ENCODE measurements at regions not wholly inside any gene's neighbourhood (a gene's known extent, or its start where the extent isn't known, plus 50 kb on each side); places are given as distances from the start of the nearest gene placed in this dataset.
"Not testable (repeated sequence)": the region's sequence is repeated elsewhere in the genome, so short reads cannot be mapped to it uniquely, and the experiment has no call there.

- no peak overlapping the region for H3K4me3 Mint-ChIP-seq
- H3K36me3 Mint-ChIP-seq (ENCODE audit: low read depth): no peaks in the 10 kb centered on the region
- intact Hi-C loops (cut with micrococcal nuclease): no loop called here
- no peak overlapping the region for H3K27ac Mint-ChIP-seq
- H3K4me1 Mint-ChIP-seq (ENCODE audit: low read depth): no peaks in the 10 kb centered on the region
- H3K27me3 Mint-ChIP-seq (ENCODE audit: insufficient read depth): no peaks in the 10 kb centered on the region
- no peaks in the 10 kb centered on the region for H3K9me3 Mint-ChIP-seq
- no peak for DNase-seq (ENCODE audit: low spot score)
Observed at GRCh38 chr4:173652283-173652931, 122.4 kb upstream of the HAND2 start.

GRCh38 chr4:173651651-173652282 is 121.7 kb upstream of the HAND2 start:
- H3K9me3 Mint-ChIP-seq: no peaks in the 10 kb centered on the region
- intact Hi-C loops (cut with micrococcal nuclease): no loop called here
- H3K4me1 Mint-ChIP-seq (ENCODE audit: low read depth): no peaks in the 10 kb centered on the region
- H3K4me3 Mint-ChIP-seq: no peak overlapping the region
- no peak for DNase-seq (ENCODE audit: low spot score)
- no peak overlapping the region for H3K27ac Mint-ChIP-seq
- H3K27me3 Mint-ChIP-seq (ENCODE audit: insufficient read depth): no peaks in the 10 kb centered on the region
- no peaks in the 10 kb centered on the region for H3K36me3 Mint-ChIP-seq (ENCODE audit: low read depth)

GRCh38 chr4:173647902-173648301 is 117.9 kb upstream of the HAND2 start:
- no peaks in the 10 kb centered on the region for H3K4me1 Mint-ChIP-seq (ENCODE audit: low read depth)
- DNase-seq (ENCODE audit: low spot score): no peak
- intact Hi-C loops (cut with micrococcal nuclease): no loop called here
- H3K4me3 Mint-ChIP-seq: no peak overlapping the region
- H3K9me3 Mint-ChIP-seq: no peaks in the 10 kb centered on the region
- no peaks in the 10 kb centered on the region for H3K36me3 Mint-ChIP-seq (ENCODE audit: low read depth)
- no peaks in the 10 kb centered on the region for H3K27me3 Mint-ChIP-seq (ENCODE audit: insufficient read depth)
- H3K27ac Mint-ChIP-seq: no peak overlapping the region

DNA sequence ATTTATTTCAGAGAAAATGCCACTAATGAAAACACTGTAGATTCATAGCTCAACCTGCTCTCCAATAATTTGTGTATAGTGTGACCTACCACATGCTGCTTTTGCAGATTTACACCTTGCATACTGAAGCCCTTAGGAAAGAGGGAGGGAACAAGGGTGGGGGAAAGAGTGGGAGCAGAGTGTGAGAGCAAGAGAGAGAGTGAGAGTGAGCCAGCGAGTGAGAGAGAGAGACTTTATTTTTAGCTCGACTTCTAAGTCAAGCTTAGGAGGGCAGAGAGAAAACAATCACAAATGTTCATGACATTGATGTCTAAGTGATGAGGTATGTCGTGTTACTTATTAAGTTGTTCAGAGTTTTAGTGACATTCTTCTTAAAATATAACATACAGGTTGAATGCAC is 112.5 kb upstream of the HAND2 start:
- Mint-ChIP-seq H3K9me3 (peaks cover 10% of the 10 kb centered on the region), H3K36me3 (ENCODE audit: low read depth) (no peaks in the 10 kb centered on the region), H3K27ac (no peak overlapping the region), H3K27me3 (ENCODE audit: insufficient read depth) (no peaks in the 10 kb centered on the region), H3K4me1 (ENCODE audit: low read depth) (no peaks in the 10 kb centered on the region), H3K4me3 (no peak overlapping the region)
- no peak for DNase-seq (ENCODE audit: low spot score)
- intact Hi-C loops (cut with micrococcal nuclease): no loop called here

GRCh38 chr4:173635395-173635794 is 105.4 kb upstream of the HAND2 start:
- H3K36me3 Mint-ChIP-seq (ENCODE audit: low read depth): no peaks in the 10 kb centered on the region
- no peaks in the 10 kb centered on the region for H3K27me3 Mint-ChIP-seq (ENCODE audit: insufficient read depth)
- no peak overlapping the region for H3K4me3 Mint-ChIP-seq
- peaks cover 12% of the 10 kb centered on the region for H3K9me3 Mint-ChIP-seq
- DNase-seq (ENCODE audit: low spot score): no peak
- H3K4me1 Mint-ChIP-seq (ENCODE audit: low read depth): no peaks in the 10 kb centered on the region
- H3K27ac Mint-ChIP-seq: no peak overlapping the region
- intact Hi-C loops (cut with micrococcal nuclease): no loop called here

- no peak overlapping the region for H3K27ac Mint-ChIP-seq
- no peak overlapping the region for H3K4me3 Mint-ChIP-seq
- H3K4me1 Mint-ChIP-seq (ENCODE audit: low read depth): no peaks in the 10 kb centered on the region
- intact Hi-C loops (cut with micrococcal nuclease): no loop called here
- no peak for DNase-seq (ENCODE audit: low spot score)
- no peaks in the 10 kb centered on the region for H3K36me3 Mint-ChIP-seq (ENCODE audit: low read depth)
- no peaks in the 10 kb centered on the region for H3K27me3 Mint-ChIP-seq (ENCODE audit: insufficient read depth)
- peaks cover 34% of the 10 kb centered on the region for H3K9me3 Mint-ChIP-seq
Observed at GRCh38 chr4:173626277-173626676, 96.2 kb upstream of the HAND2 start.

- H3K27ac Mint-ChIP-seq; DNase-seq (ENCODE audit: low spot score); H3K4me3 Mint-ChIP-seq; H3K36me3 Mint-ChIP-seq (ENCODE audit: low read depth); H3K4me1 Mint-ChIP-seq (ENCODE audit: low read depth); intact Hi-C loops (cut with micrococcal nuclease); H3K27me3 Mint-ChIP-seq (ENCODE audit: insufficient read depth): not testable (repeated sequence)
- peaks cover 26% of the 10 kb centered on the region for H3K9me3 Mint-ChIP-seq
Observed at GRCh38 chr4:173618648-173619047, 88.6 kb upstream of the HAND2 start.

GRCh38 chr4:173609158-173609557 is 79.1 kb upstream of the HAND2 start:
- DNase-seq (ENCODE audit: low spot score): no peak
- H3K27me3 Mint-ChIP-seq (ENCODE audit: insufficient read depth): no peaks in the 10 kb centered on the region
- intact Hi-C loops (cut with micrococcal nuclease): no loop called here
- no peak overlapping the region for H3K4me3 Mint-ChIP-seq
- H3K27ac Mint-ChIP-seq: no peak overlapping the region
- H3K9me3 Mint-ChIP-seq: peaks cover 3% of the 10 kb centered on the region
- no peaks in the 10 kb centered on the region for H3K36me3 Mint-ChIP-seq (ENCODE audit: low read depth)
- no peaks in the 10 kb centered on the region for H3K4me1 Mint-ChIP-seq (ENCODE audit: low read depth)

DNA sequence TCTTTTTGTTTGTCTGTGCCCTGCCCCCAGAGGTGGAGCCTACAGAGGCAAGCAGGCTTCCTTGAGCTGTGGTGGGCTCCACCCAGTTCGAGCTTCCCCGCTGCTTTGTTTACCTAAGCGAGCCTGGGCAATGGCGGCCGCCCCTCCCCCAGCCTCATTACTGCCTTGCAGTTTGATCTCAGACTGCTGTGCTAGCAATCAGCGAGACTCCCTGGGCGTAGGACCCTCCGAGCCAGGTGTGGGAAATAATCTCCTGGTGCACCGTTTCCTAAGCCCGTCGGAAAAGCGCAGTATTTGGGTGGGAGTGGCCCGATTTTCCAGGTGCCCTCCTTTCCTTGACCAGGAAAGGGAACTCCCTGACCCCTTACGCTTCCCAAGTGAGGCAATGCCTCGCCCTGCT is 78.6 kb upstream of the HAND2 start:
- H3K9me3 Mint-ChIP-seq; H3K4me3 Mint-ChIP-seq; intact Hi-C loops (cut with micrococcal nuclease); DNase-seq (ENCODE audit: low spot score); H3K4me1 Mint-ChIP-seq (ENCODE audit: low read depth); H3K27ac Mint-ChIP-seq; H3K27me3 Mint-ChIP-seq (ENCODE audit: insufficient read depth); H3K36me3 Mint-ChIP-seq (ENCODE audit: low read depth): not testable (repeated sequence)

- intact Hi-C loops (cut with micrococcal nuclease): no loop called here
Observed at GRCh38 chr4:173591760-173592159, 61.7 kb upstream of the HAND2 start.

GRCh38 chr4:173590697-173591096 is 60.7 kb upstream of the HAND2 start:
- H3K27ac Mint-ChIP-seq: no peak overlapping the region
- intact Hi-C loops (cut with micrococcal nuclease): no loop called here
- H3K36me3 Mint-ChIP-seq (ENCODE audit: low read depth): no peaks in the 10 kb centered on the region
- no peak for DNase-seq (ENCODE audit: low spot score)
- H3K4me3 Mint-ChIP-seq: no peak overlapping the region
- peaks cover 3% of the 10 kb centered on the region for H3K27me3 Mint-ChIP-seq (ENCODE audit: insufficient read depth)
- H3K4me1 Mint-ChIP-seq (ENCODE audit: low read depth): no peaks in the 10 kb centered on the region
- H3K9me3 Mint-ChIP-seq: no peaks in the 10 kb centered on the region

More at GRCh38 chr4:173591760-173592159, 61.7 kb upstream of the HAND2 start:
- no peak overlapping the region for H3K27ac Mint-ChIP-seq
- no peaks in the 10 kb centered on the region for H3K4me1 Mint-ChIP-seq (ENCODE audit: low read depth)
- no peak for DNase-seq (ENCODE audit: low spot score)
- H3K4me3 Mint-ChIP-seq: no peak overlapping the region
- no peaks in the 10 kb centered on the region for H3K27me3 Mint-ChIP-seq (ENCODE audit: insufficient read depth)
- no peaks in the 10 kb centered on the region for H3K9me3 Mint-ChIP-seq
- no peaks in the 10 kb centered on the region for H3K36me3 Mint-ChIP-seq (ENCODE audit: low read depth)

DNA sequence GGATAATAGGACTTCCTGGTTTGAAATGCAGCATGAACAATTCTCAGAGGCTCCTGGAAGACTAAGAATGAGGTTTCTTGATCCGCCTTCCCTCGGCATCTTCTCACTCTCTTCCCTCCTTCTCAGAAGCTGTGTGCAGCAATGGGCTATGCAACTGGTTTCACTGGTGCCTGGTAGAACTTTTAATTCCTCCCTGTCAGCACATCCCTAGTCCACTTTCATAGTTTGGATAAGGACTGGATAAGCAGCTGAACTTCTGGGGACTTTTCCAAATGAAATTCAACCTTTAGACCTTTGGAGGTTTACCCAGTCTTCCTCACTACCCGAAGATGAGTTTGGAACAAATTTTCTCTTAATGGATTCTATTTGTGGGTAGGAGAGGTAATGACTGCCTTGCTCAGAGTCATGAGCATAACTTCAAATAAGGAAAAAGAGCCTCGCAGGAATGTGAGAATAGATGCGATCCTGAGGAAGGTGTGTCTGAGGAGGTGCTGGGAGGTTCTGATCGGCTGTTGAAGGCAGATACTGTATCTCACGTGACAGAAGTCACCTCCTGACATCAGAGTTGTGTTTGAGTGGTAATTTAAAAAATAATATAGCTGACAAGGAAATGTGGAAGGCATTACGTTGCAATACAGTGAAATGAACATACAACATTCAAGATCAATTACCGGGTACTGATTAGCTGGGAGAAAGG is 56.0 kb upstream of the HAND2 start:
- Mint-ChIP-seq H3K36me3 (ENCODE audit: low read depth) (no peaks in the 10 kb centered on the region), H3K4me1 (ENCODE audit: low read depth) (no peaks in the 10 kb centered on the region), H3K4me3 (no peak overlapping the region), H3K9me3 (no peaks in the 10 kb centered on the region), H3K27ac (no peak overlapping the region), H3K27me3 (ENCODE audit: insufficient read depth) (peaks cover 10% of the 10 kb centered on the region)
- DNase-seq (ENCODE audit: low spot score): no peak
- intact Hi-C loops (cut with micrococcal nuclease): no loop called here

- no peak overlapping the region for H3K27ac Mint-ChIP-seq
- no peak overlapping the region for H3K4me3 Mint-ChIP-seq
- peaks cover 10% of the 10 kb centered on the region for H3K27me3 Mint-ChIP-seq (ENCODE audit: insufficient read depth)
- DNase-seq (ENCODE audit: low spot score): no peak
- no peaks in the 10 kb centered on the region for H3K9me3 Mint-ChIP-seq
- no peaks in the 10 kb centered on the region for H3K4me1 Mint-ChIP-seq (ENCODE audit: low read depth)
- H3K36me3 Mint-ChIP-seq (ENCODE audit: low read depth): no peaks in the 10 kb centered on the region
- intact Hi-C loops (cut with micrococcal nuclease): no loop called here
Observed at GRCh38 chr4:173584506-173584905, 54.5 kb upstream of the HAND2 start.
